ENCODE measurements at regions not wholly inside any gene's neighbourhood (a gene's known extent, or its start where the extent isn't known, plus 50 kb on each side); places are given as distances from the start of the nearest gene placed in this dataset.
"Not testable (repeated sequence)": the region's sequence is repeated elsewhere in the genome, so short reads cannot be mapped to it uniquely, and the experiment has no call there.

- Histone ChIP-seq H3K36me3 (no peaks in the 10 kb centered on the region), H3K9me3 (no peaks in the 10 kb centered on the region), H3K27me3 (peaks cover 54% of the 10 kb centered on the region), H3K4me1 (no peaks in the 10 kb centered on the region), H3K27ac (no peak overlapping the region), H3K4me3 (no peak overlapping the region)
- DNase-seq: no peak
- intact Hi-C loops (cut with DNase I): no loop called here
- TF ChIP-seq, protein P1, sequence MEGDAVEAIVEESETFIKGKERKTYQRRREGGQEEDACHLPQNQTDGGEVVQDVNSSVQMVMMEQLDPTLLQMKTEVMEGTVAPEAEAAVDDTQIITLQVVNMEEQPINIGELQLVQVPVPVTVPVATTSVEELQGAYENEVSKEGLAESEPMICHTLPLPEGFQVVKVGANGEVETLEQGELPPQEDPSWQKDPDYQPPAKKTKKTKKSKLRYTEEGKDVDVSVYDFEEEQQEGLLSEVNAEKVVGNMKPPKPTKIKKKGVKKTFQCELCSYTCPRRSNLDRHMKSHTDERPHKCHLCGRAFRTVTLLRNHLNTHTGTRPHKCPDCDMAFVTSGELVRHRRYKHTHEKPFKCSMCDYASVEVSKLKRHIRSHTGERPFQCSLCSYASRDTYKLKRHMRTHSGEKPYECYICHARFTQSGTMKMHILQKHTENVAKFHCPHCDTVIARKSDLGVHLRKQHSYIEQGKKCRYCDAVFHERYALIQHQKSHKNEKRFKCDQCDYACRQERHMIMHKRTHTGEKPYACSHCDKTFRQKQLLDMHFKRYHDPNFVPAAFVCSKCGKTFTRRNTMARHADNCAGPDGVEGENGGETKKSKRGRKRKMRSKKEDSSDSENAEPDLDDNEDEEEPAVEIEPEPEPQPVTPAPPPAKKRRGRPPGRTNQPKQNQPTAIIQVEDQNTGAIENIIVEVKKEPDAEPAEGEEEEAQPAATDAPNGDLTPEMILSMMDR (IDR thresholded peaks at IDR 0.05): no peak
- ATAC-seq: peak; percentile 59
Observed at GRCh38 chr1:143660354-143660941, 311.3 kb downstream of the FAM72C start.

DNA sequence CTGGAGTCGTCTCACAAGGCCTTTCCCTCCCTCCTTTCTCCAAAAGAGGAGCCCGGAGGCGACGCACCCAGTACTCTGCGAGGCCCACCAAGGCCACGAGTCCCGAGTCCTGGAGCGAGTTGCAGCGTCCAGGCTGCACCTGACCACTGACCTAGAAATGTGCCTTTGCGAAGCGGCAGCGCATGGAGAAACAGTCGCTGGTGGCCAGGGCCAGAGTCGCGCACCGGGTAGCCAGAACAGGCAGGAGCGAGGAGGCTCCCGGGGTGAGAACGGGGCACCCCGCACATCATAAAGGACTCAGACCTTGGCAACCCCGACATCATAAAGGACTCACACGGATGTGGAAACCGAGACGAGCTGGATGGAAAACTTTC lies 318.4 kb downstream of the FAM72C start:
- H3K27me3 ChIP-seq: peaks cover 64% of the 10 kb centered on the region
- H3K9me3 ChIP-seq: no peaks in the 10 kb centered on the region
- no peak for ATAC-seq

GRCh38 chr1:143652744-143653428 lies 318.9 kb downstream of the FAM72C start:
- ATAC-seq (no peak), DNase-seq (no peak)
- H3K9me3 ChIP-seq: no peaks in the 10 kb centered on the region
- intact Hi-C loops (cut with DNase I): no loop called here
- peaks cover 69% of the 10 kb centered on the region for H3K27me3 ChIP-seq
- no peaks in the 10 kb centered on the region for H3K36me3 ChIP-seq
- H3K4me1 ChIP-seq: no peaks in the 10 kb centered on the region
- H3K4me3 ChIP-seq: no peak overlapping the region
- no peak overlapping the region for H3K27ac ChIP-seq
- TF ChIP-seq, protein P1 (IDR thresholded peaks at IDR 0.05): no peak

More for the DNA sequence above, 318.4 kb downstream of the FAM72C start:
- no peak overlapping the region for H3K27ac ChIP-seq
- intact Hi-C loops (cut with DNase I): no loop called here
- H3K4me1 ChIP-seq: no peaks in the 10 kb centered on the region
- DNase-seq: no peak
- H3K36me3 ChIP-seq: no peaks in the 10 kb centered on the region
- no peak overlapping the region for H3K4me3 ChIP-seq
- TF ChIP-seq, protein P1 (IDR thresholded peaks at IDR 0.05): no peak

DNA sequence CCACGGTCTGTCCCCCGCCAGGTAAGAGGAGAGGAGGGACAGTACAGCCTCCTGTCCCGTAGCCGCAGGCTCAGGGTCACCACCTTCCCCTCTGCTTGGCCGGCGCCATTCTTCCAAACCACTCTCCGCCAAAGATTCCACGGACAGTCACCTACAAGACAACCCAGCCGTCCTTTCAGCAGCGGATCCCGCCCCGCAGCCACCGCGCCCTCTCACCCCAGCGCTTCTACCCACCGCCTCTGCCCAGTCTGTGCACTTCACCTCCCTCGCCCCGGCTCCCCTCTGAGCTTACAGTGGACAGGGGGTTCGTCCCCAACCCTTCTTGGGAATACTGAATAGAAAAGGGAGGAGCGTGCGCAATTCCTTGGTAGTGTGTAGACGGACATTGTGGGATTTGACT lies 319.6 kb downstream of the FAM72C start:
- H3K36me3 ChIP-seq: no peaks in the 10 kb centered on the region
- TF ChIP-seq, protein P1 (IDR thresholded peaks at IDR 0.05): no peak
- intact Hi-C loops (cut with DNase I): no loop called here
- H3K4me3 ChIP-seq: no peak overlapping the region
- no peak overlapping the region for H3K27ac ChIP-seq
- peaks cover 69% of the 10 kb centered on the region for H3K27me3 ChIP-seq
- ATAC-seq: no peak
- no peaks in the 10 kb centered on the region for H3K9me3 ChIP-seq
- H3K4me1 ChIP-seq: no peaks in the 10 kb centered on the region
- DNase-seq: no peak

- Histone ChIP-seq H3K9me3 (no peaks in the 10 kb centered on the region), H3K4me1 (no peaks in the 10 kb centered on the region), H3K36me3 (no peaks in the 10 kb centered on the region), H3K27ac (no peak overlapping the region), H3K4me3 (no peak overlapping the region), H3K27me3 (peaks cover 71% of the 10 kb centered on the region)
- TF ChIP-seq, protein P1 (IDR thresholded peaks at IDR 0.05): no peak
- intact Hi-C loops (cut with DNase I): no loop called here
- ATAC-seq (no peak), DNase-seq (no peak)
Observed at GRCh38 chr1:143651350-143651992, 320.3 kb downstream of the FAM72C start.

- H3K4me3 ChIP-seq; intact Hi-C loops (cut with DNase I); ATAC-seq; H3K27ac ChIP-seq; H3K9me3 ChIP-seq; H3K36me3 ChIP-seq; H3K4me1 ChIP-seq; DNase-seq: not testable (repeated sequence)
- H3K27me3 ChIP-seq: peaks cover 70% of the 10 kb centered on the region
Observed at GRCh38 chr1:143644035-143644434, 327.8 kb downstream of the FAM72C start.

Data from upper lobe of right lung (tissue), 1 donor.